NB4 (cell line): ENCODE measurements at regions not wholly inside any gene's neighbourhood (a gene's known extent, or its start where the extent isn't known, plus 50 kb on each side); places are given as distances from the start of the nearest gene placed in this dataset.

Experiments
- MYC ChIP-seq: IDR thresholded peaks from 2 replicates; pipeline ENCODE4 v1.6.1; 2011; ENCODE audit warnings: low read depth, low read length
- POLR2A ChIP-seq: IDR thresholded peaks from 2 replicates; pipeline ENCODE4 v1.6.1; 2011; ENCODE audit warnings: mild to moderate bottlenecking; ENCODE audit not compliant: insufficient read length; ENCODE audit errors: extremely low read depth

GRCh38 chrX:68938244-68939004 is 109.6 kb downstream of the EFNB1 start:
- TF ChIP-seq POLR2A (no peak), MYC (no peak)
